SW480 (cell line): ENCODE measurements at regions not wholly inside any gene's neighbourhood (a gene's known extent, or its start where the extent isn't known, plus 50 kb on each side); places are given as distances from the start of the nearest gene placed in this dataset.
"Not testable (repeated sequence)": the region's sequence is repeated elsewhere in the genome, so short reads cannot be mapped to it uniquely, and the experiment has no call there.

Experiments
- DNase-seq: peaks from one replicate; pipeline ENCODE4 v3.0.0-alpha.2; 2016; ENCODE audit warnings: low spot score

DNA sequence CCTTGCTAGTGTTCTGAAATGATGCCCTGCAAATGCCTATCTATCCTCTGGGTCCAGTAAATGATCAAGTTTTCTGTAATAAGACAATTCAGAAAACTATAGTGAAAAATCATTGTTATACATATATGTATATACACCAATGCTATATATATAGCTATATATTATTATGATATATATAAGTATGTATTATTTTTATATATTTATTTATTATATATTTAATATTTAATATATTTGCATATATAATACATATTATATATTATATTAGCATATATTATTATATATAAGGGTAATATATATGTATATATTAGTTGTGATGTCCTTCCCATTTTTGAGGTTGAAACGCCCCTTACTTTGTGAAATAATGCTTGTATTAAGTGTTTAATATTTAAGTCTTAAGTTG lies 181.4 kb upstream of the CACNA2D1 start:
- no peak for DNase-seq

DNA sequence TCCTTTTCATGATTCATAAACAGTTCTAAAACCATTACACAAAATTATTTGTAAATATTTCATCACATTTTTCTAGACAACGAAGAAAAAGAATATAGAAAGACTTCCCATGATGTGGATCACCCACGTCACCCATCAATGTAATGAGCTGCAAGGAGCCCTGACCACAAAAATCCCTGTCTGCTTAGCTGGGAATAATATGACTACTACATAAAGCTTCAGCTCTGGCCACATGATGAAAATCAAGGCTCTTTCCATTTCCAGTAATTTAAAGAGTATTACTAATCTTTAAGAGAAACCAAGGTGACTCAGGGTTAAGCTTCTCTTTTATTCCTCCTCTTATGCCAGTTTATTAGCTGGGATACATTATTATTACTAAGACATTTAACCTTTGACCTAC lies 180.8 kb upstream of the CACNA2D1 start:
- DNase-seq = no peak

GRCh38 chr7:82623812-82624211 lies 180.2 kb upstream of the CACNA2D1 start:
- DNase-seq = no peak

DNA sequence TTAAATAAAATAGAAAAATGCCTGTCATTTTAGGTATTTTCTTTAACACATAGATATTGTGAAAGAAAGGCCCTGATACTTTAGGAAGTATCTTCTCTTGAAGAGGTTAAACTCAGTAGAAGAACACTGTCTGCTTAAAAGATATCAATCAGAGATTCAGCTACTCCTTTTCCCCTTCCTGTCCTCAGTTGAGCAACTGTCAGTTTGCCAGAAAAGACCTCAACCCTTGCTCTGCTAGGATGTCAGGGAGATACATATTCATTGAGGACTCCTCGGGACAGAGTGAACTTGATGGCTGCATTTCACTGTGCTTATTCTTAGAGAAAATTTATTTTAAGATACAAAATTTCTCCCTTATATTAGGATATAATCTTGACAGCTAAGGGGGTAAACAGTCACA lies 173.6 kb upstream of the CACNA2D1 start:
- DNase-seq = no peak

DNA sequence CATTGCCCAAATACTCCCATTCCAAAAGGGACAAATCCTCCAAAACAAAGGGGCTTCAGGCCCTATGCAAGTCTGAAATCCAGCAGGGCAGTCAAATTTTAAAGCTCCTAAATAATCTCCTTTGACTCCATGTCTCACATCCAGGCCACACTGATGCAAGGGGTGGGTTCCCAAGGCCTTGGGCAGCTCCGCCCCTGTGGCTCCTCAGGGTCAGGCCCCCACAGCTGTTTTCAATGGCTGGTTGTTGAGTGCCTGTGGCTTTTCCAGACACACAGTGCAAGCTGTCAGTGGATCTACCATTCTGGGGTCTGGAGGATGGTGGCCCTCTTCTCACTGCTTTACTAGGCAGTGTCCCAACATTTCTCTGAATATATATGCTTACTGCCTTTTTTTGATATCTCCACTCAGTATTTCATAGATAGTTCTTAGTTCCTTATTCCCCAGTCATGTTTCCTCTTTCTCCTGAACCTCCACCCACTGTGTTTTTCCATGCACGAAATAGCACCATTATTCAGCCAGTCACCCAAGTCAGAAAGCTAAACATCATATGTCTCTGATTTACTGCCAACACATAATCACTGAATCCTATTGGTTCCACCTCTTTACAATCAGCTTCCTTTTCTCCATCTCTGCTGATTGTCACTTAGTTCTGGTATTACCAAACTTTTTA lies 172.6 kb upstream of the CACNA2D1 start:
- no peak for DNase-seq

GRCh38 chr7:82615527-82615926 lies 171.9 kb upstream of the CACNA2D1 start:
- DNase-seq = no peak

GRCh38 chr7:82609746-82610145 lies 166.2 kb upstream of the CACNA2D1 start:
- DNase-seq = no peak

DNA sequence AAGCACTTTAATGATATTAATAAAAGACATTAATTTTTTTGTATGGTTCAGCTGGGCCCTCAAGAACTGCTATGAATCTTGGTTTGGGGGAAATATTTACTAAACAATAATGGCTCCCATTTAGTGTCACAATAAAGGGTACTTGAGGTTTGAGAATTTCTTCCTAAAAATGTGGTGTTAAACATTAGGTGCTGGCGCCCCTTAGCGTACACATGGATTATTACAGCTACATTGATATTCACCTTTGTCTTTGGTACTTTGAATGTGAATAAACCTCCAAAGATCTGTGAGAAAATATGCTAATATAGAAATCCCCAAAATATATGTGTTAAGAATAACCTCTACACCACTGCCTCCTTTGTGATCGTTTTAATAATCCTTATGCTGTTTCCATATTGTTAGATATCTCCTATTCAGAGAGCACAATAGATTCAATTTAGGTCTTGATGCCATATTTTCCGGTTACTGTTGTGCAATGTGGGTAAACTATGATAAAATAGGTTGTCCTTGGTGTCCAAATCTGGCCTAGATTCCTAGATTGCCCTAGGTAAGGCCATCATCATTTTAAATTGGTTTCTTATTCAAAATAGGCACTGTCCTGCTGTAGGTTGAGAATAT lies 161.8 kb upstream of the CACNA2D1 start:
- peak; percentile 58 for DNase-seq

DNA sequence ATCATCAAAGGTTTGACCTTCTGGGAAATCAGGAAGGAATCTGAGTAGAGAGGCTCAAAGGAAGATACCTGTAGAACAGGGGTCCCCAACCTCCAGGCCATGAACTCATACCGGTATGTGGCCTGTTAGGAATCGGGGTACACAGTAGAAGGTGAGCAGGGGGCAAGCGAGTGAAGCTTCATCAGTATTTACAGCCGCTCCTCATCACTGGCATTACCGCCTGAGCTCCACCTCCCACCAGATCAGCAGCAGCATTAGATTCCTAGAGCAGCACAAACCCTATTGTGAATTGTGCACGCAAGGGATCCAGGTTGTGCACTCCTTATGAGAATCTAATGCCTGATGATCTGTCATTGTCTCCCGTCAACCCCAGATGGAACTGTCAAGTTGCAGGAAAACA lies 158.5 kb upstream of the CACNA2D1 start:
- no peak for DNase-seq

- no peak for DNase-seq
These were observed 157.0 kb upstream of the CACNA2D1 start for GRCh38 chr7:82600531-82600930.

- DNase-seq = no peak
These were observed 156.3 kb upstream of the CACNA2D1 start for GRCh38 chr7:82599895-82600294.

GRCh38 chr7:82598958-82599357 lies 155.4 kb upstream of the CACNA2D1 start:
- no peak for DNase-seq

DNA sequence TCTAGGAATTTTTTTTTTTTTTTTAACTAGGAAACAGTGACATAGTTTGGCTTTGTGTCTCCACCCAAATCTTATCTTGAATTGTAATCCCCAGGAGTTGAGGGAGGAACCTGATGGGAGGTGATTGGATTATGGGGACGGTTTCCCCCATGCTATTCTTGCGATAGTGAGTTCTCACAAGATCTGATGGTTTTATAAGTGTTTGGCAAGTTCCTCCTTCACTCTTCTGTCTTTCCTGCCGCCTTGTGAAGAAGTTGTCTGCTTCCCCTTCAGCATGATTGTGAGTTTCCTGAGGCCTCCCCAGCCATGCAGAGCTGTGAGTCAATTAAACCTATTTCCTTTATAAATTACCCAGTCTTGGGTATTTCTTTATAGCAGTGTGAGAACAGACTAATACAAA lies 152.2 kb upstream of the CACNA2D1 start:
- DNase-seq = not testable (repeated sequence)

GRCh38 chr7:82595176-82595575 lies 151.6 kb upstream of the CACNA2D1 start:
- DNase-seq = no peak

GRCh38 chr7:82594665-82595064 lies 151.1 kb upstream of the CACNA2D1 start:
- DNase-seq = no peak

DNA sequence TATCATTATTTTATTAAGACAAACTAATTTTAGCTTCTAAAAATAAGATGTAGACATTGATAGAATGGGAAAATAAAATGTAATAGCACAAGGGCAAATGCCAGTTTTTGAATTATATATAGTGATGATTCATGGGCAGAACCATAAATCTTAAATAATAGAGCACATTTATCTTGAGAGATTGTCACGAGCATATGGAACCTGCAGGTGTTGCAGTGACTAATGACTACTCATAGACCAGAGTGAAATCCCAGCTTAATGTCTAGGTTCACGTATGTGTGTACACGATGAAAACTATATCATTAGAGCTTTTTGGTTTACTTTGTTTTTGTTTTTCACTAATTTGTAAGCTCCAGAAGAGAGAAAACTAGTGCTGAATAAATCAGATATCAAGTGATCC lies 150.2 kb upstream of the CACNA2D1 start:
- peak; percentile 36 for DNase-seq

- no peak for DNase-seq
These were observed 148.8 kb upstream of the CACNA2D1 start for GRCh38 chr7:82592416-82592815.

DNA sequence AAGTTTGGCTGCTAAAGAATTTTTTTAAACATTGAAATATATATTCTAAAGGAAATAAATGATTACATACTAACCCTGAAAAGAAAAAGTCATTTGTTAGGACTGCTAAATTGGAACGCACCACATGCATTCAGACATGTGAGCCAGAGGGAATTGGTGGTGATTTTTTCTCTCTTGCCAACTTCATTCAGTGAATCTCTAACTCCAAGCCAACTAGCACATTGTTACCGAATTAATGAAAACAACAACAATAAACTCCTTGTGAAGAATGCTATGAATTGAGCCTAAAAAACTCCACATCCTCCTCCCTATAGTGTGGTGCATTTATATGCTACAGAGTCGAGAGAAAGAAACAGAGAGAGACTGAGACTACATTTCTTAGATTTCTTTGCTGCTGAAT lies 135.5 kb upstream of the CACNA2D1 start:
- DNase-seq = no peak

DNA sequence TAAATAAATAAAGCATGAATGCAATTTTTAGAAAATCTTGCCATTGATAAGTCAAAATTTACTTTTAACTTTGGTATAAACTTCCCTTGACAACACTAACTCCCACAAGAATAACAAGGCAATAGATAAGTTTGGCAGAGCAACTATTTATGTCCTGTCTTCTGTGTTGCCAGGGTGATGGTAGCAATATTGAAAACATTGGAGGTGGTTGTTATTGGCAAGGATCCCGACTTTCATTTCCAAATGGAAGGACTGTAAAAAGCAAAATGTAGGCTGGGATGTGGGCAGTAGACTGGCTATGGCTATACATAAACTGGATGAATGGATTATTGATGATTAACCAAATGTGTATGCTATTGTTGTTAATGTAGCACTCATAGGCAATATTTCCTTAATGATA lies 134.9 kb upstream of the CACNA2D1 start:
- no peak for DNase-seq

DNA sequence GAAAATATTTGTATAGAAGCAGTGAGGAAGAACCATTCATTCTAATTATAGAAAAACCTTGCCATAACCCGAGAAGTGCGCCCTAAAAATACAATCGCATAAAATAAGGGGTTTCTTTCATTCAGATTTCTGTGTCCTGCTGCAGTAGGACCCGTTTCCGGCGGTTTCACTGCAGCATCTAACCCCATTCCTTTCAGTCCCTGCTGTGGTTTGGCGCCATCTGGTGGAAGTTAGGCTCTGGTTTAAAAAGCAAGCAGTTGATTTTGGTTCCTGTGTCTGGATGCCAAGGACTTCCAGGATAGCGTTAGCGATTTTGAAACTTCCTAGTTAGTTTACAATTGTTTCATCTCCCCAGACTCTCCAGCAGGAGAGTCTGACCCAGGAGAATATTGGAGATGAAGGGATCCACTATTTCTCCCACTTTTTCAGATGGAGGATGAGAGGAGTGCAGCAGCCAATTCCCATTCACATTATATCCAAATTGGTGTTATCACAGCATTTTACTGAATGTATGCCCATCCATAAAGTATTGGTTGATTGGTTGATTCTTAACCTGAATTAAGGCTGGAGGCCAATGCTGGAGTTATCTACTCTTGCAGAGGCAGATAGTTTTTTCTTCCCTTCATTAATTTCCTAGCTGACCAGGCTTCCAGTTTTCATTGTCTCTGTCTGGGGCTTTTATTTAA lies 128.8 kb upstream of the CACNA2D1 start:
- peak; percentile 85 for DNase-seq

GRCh38 chr7:82571047-82571446 lies 127.5 kb upstream of the CACNA2D1 start:
- DNase-seq = not testable (repeated sequence)

DNA sequence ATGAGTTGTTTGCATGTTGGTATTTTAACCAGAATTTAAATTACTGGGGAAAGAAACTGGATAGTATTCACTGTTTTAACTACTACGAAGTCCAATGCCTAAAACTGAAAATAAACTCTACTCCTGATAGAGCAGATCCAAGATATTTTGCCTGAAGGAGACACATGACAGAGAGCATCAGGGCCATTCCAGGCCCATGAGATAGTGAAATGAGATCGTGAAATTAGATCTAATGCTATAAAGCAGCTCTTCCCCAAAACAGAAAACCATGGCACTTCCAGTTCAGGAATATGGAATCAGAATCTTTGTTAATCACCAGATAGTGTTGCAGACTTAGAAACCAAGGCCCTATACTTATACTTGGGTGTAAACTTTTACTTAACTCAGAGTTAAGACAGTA lies 124.3 kb upstream of the CACNA2D1 start:
- DNase-seq = no peak

GRCh38 chr7:82567356-82567755 lies 123.8 kb upstream of the CACNA2D1 start:
- no peak for DNase-seq

- DNase-seq = no peak
These were observed 123.2 kb upstream of the CACNA2D1 start for GRCh38 chr7:82566752-82567151.
